Esophagus mucosa (tissue), 1 donor: ENCODE measurements at regions not wholly inside any gene's neighbourhood (a gene's known extent, or its start where the extent isn't known, plus 50 kb on each side); places are given as distances from the start of the nearest gene placed in this dataset.

Experiments
- ATAC-seq: fragments of 200-7000 bp; cut with Tn5 transposase; one replicate; pipeline ENCODE4 v1.9.1; 2020
- donor health status: DM: yes; HTN: yes; CAD: no.

- no peak for ATAC-seq
Observed at GRCh38 chr10:113420733-113421675, 131.8 kb upstream of the HABP2 start.

DNA sequence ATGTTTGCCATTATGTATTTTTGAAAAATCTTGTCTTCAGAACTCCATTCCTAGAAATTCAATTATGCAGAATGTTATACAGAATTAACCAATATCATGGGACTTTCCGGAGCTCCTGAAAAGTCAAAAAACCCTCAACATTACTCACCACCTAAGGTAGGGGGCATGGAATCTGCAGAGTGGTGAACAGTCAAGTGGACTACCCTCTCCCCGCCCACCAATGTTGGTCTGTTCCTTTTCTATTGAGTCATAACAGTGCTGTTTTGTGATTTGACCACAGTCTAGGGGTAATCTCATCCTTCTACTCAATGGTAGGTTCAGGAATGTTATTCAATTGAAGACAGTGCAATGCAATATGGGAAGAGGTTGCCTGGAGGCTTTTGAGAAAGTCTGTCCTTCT lies 130.5 kb upstream of the HABP2 start:
- no peak for ATAC-seq

- ATAC-seq = no peak
Observed at GRCh38 chr10:113423981-113424721, 128.7 kb upstream of the HABP2 start.

GRCh38 chr10:113425008-113425407 lies 127.8 kb upstream of the HABP2 start:
- no peak for ATAC-seq

GRCh38 chr10:113425541-113425951 lies 127.3 kb upstream of the HABP2 start:
- ATAC-seq = no peak

DNA sequence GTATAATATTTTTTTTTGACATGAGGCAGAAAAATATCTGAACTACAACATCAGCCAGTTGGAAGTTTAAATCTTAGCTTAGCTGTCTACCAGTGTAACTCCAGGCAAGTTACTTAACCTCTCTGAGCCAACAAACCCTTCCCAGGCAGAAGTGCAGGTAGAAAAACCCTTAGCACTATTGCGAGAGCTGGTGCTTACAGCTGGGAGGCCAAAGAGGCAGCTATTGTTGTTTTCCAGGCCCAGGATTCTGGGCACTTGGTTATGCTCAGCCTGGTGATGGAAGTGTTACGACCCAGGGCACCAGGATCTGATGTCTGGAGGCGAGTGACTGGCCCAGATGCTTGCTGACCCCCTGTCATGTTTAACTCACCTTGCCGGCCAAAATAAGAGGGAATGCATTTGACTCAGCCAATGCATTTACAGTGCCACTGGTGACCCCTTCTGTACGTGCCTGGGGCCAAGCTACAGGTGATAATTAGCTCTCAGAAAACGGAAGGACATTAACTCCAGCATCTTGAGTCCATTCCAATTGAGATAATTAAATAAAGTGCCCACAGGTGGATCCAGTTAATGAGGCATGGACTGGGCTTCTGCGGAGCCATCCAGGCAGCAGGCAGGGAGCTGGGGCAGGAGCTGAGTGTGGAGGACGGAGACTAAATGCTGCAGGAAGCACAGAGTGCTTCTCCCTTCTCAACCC lies 126.5 kb upstream of the HABP2 start:
- no peak for ATAC-seq

DNA sequence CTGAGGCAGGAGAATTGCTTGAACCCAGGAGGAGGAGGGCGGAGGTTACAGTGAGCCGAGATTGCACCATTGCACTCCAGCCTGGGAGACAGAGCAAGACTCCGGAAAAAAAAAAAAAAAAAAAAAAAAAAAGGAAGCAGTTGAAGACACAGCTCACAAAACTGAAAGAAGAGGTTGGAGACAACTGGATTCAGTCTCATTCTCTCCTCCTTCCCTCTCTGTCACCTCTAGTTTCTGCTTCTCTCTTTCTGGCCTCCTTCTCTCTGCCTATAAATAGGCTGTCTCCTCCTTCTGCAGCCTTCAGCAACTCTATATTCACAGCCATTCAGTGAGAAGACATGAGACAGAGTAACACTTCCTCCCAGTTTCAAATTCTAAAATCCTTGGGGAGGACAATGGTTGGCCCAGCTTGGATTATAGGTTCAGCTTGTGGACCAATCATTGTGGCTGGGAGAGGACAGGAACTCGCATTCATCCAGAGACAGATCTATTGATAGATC lies 125.6 kb upstream of the HABP2 start:
- no peak for ATAC-seq

- ATAC-seq = no peak
Observed at GRCh38 chr10:113427811-113428558, 124.9 kb upstream of the HABP2 start.

- no peak for ATAC-seq
Observed at GRCh38 chr10:113430634-113431397, 122.0 kb upstream of the HABP2 start.

GRCh38 chr10:113431398-113432160 lies 121.3 kb upstream of the HABP2 start:
- no peak for ATAC-seq

- no peak for ATAC-seq
Observed at GRCh38 chr10:113433711-113434110, 119.1 kb upstream of the HABP2 start.

DNA sequence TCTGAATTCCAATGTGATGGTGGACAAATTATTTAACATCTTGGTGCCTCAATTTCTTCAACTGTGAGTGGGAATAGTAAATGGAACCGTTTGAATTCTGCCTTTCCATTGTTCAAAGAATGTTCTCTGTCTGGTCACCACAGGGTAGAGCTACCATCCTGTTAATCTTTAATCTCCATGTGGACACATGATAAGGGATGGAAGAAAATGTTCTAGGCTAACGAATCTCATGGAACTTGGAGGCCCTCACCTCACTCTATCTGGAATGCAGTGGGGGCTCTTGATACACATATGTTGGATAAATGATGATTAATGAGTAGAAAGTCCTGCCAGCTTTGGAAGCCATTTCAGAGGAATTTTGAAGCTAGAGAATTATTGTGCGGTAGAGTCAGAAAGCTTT lies 118.5 kb upstream of the HABP2 start:
- no peak for ATAC-seq

- ATAC-seq = no peak
Observed at GRCh38 chr10:113434950-113435349, 117.9 kb upstream of the HABP2 start.

GRCh38 chr10:113435881-113436280 lies 117.0 kb upstream of the HABP2 start:
- no peak for ATAC-seq

GRCh38 chr10:113436851-113437250 lies 116.0 kb upstream of the HABP2 start:
- ATAC-seq = no peak

GRCh38 chr10:113438652-113439051 lies 114.2 kb upstream of the HABP2 start:
- ATAC-seq = no peak

DNA sequence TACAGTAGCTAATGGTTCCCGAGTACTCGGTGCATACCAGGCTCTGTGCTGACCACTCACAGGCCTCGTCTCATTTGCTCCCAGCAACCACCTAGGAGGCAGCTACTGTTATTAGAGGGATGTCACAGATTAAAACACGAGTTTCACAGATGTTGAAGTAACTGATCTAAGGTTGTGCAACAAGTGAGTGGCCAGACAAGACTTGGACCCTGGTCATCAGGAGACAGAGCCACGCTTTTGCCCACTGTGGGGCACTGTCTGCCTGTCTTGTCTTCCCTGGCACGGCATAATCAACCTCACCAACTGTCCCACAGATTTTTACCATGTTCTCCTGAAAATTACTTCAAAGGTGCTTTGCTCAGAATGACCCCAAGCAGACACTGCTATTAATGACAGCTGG lies 111.6 kb upstream of the HABP2 start:
- ATAC-seq = no peak

DNA sequence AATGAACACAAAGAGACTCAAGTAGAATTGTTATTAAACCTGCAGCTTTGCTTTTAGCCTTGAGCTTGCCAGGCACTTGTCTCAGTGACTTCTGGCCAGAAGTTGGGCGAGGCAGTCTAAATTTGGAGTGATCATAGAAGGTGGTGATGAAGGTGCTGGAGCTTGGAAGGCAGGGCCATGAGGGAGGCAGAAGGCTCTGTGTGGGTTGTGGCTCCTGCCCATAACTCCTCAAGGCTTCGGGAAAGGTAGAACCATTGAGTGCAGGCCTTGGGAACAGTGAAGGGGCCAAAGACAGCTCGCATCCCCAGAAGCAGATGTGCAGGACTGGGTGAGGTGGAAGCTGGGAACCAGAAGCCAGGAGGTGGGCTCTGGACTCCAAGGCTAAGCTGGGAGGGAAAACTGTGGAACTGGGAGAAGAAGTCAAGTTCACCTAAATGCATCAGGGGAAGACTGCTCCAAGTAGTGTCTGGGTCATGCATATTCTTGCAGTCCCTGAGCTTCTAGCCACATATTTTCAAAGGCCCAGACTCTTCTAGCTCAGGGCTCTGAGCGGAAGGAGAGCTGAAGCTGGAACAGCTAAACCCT lies 111.1 kb upstream of the HABP2 start:
- ATAC-seq = no peak

DNA sequence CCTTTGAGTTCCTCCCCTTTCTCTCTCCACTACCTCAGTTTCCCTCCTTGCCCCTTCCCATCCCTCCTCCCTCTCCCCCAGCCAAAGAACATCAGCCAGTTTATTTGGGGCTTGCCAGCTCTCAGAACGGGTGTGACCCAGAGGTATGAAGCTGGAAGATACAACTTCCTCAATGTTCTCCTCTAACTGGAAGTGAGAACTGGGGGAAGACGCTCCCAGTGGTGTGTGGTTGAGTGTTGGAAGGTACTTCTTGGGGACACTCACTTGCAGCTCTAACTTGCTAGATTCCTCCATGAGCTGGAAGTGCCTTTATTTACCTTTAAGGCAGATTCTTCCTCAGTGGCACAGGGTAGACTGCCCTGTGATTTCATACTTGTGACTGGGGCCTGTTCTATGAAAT lies 110.5 kb upstream of the HABP2 start:
- ATAC-seq = no peak
